ENCODE measurements at regions not wholly inside any gene's neighbourhood (a gene's known extent, or its start where the extent isn't known, plus 50 kb on each side); places are given as distances from the start of the nearest gene placed in this dataset.

DNA sequence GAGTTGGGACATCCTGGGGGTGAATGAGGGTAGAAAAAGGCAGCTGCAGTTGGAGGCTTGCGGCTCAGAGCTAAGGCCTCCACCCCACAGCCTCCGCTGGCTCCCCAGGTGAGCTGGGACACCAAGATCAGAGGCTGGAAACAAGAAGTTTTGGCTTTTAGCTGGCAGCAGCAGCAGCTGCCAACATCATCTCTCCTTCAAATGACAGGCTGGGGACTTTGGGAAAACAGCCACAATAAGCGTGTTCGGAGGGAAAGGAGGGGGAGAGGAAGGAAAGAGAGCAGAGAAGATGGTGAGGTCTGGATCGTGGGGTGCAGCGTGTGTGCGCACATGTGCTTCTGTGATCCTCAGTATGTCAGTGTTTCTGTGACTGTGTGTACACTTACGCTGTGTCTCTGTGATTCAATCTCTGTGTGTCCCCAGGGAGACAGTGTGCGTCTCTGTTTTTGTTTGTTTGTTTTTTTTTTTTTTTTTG, 62.0 kb upstream of the RASD2 start:
- no peak for TF ChIP-seq EZH2 (IDR thresholded peaks at IDR 0.05; ENCODE audit: low read depth)
- TF ChIP-seq, protein P1, sequence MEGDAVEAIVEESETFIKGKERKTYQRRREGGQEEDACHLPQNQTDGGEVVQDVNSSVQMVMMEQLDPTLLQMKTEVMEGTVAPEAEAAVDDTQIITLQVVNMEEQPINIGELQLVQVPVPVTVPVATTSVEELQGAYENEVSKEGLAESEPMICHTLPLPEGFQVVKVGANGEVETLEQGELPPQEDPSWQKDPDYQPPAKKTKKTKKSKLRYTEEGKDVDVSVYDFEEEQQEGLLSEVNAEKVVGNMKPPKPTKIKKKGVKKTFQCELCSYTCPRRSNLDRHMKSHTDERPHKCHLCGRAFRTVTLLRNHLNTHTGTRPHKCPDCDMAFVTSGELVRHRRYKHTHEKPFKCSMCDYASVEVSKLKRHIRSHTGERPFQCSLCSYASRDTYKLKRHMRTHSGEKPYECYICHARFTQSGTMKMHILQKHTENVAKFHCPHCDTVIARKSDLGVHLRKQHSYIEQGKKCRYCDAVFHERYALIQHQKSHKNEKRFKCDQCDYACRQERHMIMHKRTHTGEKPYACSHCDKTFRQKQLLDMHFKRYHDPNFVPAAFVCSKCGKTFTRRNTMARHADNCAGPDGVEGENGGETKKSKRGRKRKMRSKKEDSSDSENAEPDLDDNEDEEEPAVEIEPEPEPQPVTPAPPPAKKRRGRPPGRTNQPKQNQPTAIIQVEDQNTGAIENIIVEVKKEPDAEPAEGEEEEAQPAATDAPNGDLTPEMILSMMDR (conservative IDR thresholded peaks at IDR 0.05): no peak
